Mucosa of rectum (tissue), 2 donors: ENCODE measurements at regions not wholly inside any gene's neighbourhood (a gene's known extent, or its start where the extent isn't known, plus 50 kb on each side); places are given as distances from the start of the nearest gene placed in this dataset.
"Not testable (repeated sequence)": the region's sequence is repeated elsewhere in the genome, so short reads cannot be mapped to it uniquely, and the experiment has no call there.

ENCODE experiments used
- H3K27ac ChIP-seq, 2 donors: one replicate each; pipeline ENCODE4 v1.7.0; 2013; ENCODE audit warnings: inconsistent platforms in 2 of 2, low read depth in 2 of 2, low read length in 2 of 2
- H3K27me3 ChIP-seq, 2 donors: one replicate each; pipeline ENCODE4 v1.7.0; 2013; ENCODE audit warnings: low read length in 2 of 2; ENCODE audit not compliant: control insufficient read depth in 2 of 2, insufficient read depth in 2 of 2
- H3K36me3 ChIP-seq, 2 donors: one replicate each; pipeline ENCODE4 v1.7.0; 2013; ENCODE audit warnings: low read length in 2 of 2; ENCODE audit not compliant: control insufficient read depth in 2 of 2, insufficient read depth in 2 of 2
- H3K4me1 ChIP-seq, 2 donors: one replicate each; pipeline ENCODE4 v1.7.0; 2013; ENCODE audit warnings: low read length in 2 of 2, mild to moderate bottlenecking in 1 of 2; ENCODE audit not compliant: control insufficient read depth in 2 of 2, insufficient read depth in 2 of 2
- H3K4me3 ChIP-seq, 2 donors: one replicate each; pipeline ENCODE4 v1.7.0; 2013; ENCODE audit warnings: low read length in 2 of 2
- H3K9ac ChIP-seq, 2 donors: one replicate each; pipeline ENCODE4 v1.7.0; 2013; ENCODE audit warnings: low read length in 2 of 2, low read depth in 1 of 2, mild to moderate bottlenecking in 1 of 2
- H3K9me3 ChIP-seq, 2 donors: one replicate each; pipeline ENCODE4 v1.7.0; 2013; ENCODE audit warnings: low read length in 2 of 2; ENCODE audit not compliant: control insufficient read depth in 2 of 2
- donor health status: healthy.
- donor health status: Normal muscosa, but diverticular disease.

GRCh38 chr6:112971651-112972050 is 624.5 kb downstream of the RFPL4B start:
- H3K36me3 ChIP-seq = no peaks in the 10 kb centered on the region
- no peaks in the 10 kb centered on the region for H3K9me3 ChIP-seq
- no peaks in the 10 kb centered on the region for H3K4me1 ChIP-seq
- H3K4me3 ChIP-seq = no peak overlapping the region
- no peak overlapping the region for H3K9ac ChIP-seq
- no peak overlapping the region for H3K27ac ChIP-seq
- no peaks in the 10 kb centered on the region for H3K27me3 ChIP-seq

DNA sequence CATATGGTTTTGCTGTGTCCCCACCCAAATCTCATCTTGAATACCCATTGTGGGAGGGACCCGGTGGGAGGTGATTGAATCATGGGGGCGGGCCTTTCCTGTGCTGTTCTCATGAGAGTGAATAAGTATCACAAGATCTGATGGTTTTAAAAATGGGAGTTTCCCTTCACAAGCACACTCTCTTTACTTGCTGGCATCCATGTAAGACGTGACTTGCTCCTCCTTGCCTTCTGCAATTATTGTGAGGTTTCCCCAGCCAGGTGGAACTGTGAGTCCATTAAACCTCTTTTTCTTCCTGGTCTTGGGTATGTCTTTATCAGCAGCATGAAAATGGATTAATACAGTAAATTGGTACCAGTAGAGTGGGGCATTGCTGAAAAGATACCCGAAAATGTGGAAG is 627.8 kb downstream of the RFPL4B start:
- not testable (repeated sequence) for H3K9ac ChIP-seq, H3K4me1 ChIP-seq, H3K36me3 ChIP-seq, H3K9me3 ChIP-seq, H3K4me3 ChIP-seq, H3K27me3 ChIP-seq, H3K27ac ChIP-seq

DNA sequence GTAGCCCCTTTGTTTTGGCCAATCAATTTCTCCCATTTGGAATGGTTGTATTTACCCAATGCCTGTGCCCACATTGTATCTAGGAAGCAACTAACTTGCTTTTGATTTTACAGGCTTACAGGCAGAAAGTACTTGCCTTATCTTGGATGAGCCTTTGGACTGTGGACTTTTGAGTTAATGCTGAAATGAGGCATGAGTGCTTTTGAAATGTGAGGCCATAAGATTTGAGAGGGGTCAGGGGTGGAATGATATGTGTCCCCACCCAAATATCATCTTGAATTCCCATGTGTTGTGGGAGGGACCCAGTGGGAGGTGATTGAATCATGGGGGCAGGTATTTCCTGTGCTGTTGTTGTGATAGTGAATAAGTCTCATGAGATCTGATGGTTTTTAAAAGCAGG is 629.4 kb downstream of the RFPL4B start:
- H3K4me3 ChIP-seq, H3K9ac ChIP-seq, H3K27me3 ChIP-seq, H3K9me3 ChIP-seq, H3K27ac ChIP-seq, H3K36me3 ChIP-seq, H3K4me1 ChIP-seq: not testable (repeated sequence)

GRCh38 chr6:112979830-112980229 is 632.7 kb downstream of the RFPL4B start:
- Histone ChIP-seq H3K4me1 (peaks cover 0 to 9% of the 10 kb centered on the region in 2 donors), H3K27me3 (no peaks in the 10 kb centered on the region), H3K9ac (no peak overlapping the region), H3K27ac (peak overlapping the region in 1 of 2 donors; percentile 26), H3K9me3 (no peaks in the 10 kb centered on the region), H3K4me3 (no peak overlapping the region), H3K36me3 (no peaks in the 10 kb centered on the region)

- Histone ChIP-seq H3K36me3 (no peaks in the 10 kb centered on the region), H3K9ac (no peak overlapping the region), H3K27ac (no peak overlapping the region), H3K4me3 (no peak overlapping the region), H3K9me3 (no peaks in the 10 kb centered on the region), H3K4me1 (peaks cover 0 to 9% of the 10 kb centered on the region in 2 donors), H3K27me3 (no peaks in the 10 kb centered on the region)
These were observed 633.5 kb downstream of the RFPL4B start for GRCh38 chr6:112980676-112981075.

GRCh38 chr6:112983713-112984261 is 636.7 kb downstream of the RFPL4B start:
- Histone ChIP-seq H3K4me1 (peaks cover 0 to 9% of the 10 kb centered on the region in 2 donors), H3K27me3 (no peaks in the 10 kb centered on the region)

DNA sequence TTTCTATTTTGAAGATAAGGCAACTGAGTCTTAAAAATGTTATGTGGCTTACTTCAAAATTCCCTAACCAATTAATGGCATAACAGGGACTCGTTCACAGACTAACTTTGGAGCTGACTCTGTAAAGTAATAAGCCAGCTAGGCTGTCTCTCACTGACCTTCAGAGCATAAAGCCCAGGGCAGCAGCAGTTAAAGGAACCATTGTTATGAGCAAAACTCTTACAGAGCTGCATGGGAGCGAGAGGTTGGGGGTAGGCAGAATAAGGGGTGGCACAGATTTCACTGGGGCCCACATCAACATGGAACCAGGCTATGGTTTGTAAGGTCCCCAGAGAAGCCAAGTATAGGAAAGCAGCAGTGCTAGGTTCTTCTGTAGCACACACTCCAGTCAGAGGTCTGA is 637.8 kb downstream of the RFPL4B start:
- Histone ChIP-seq H3K4me3 (no peak overlapping the region), H3K36me3 (no peaks in the 10 kb centered on the region), H3K9me3 (no peaks in the 10 kb centered on the region), H3K27me3 (no peaks in the 10 kb centered on the region), H3K9ac (no peak overlapping the region), H3K4me1 (peaks cover 0 to 5% of the 10 kb centered on the region in 2 donors), H3K27ac (no peak overlapping the region)

More at GRCh38 chr6:112983713-112984261, 636.7 kb downstream of the RFPL4B start:
- H3K9me3 ChIP-seq = no peaks in the 10 kb centered on the region
- no peaks in the 10 kb centered on the region for H3K36me3 ChIP-seq
- no peak overlapping the region for H3K9ac ChIP-seq
- H3K27ac ChIP-seq = no peak overlapping the region
- no peak overlapping the region for H3K4me3 ChIP-seq

GRCh38 chr6:112986321-112986720 is 639.2 kb downstream of the RFPL4B start:
- H3K4me1 ChIP-seq = peaks cover 0 to 5% of the 10 kb centered on the region in 2 donors
- H3K9ac ChIP-seq = no peak overlapping the region
- H3K27ac ChIP-seq = no peak overlapping the region
- no peaks in the 10 kb centered on the region for H3K9me3 ChIP-seq
- H3K36me3 ChIP-seq = no peaks in the 10 kb centered on the region
- H3K4me3 ChIP-seq = no peak overlapping the region
- no peaks in the 10 kb centered on the region for H3K27me3 ChIP-seq

GRCh38 chr6:112988748-112989147 is 641.6 kb downstream of the RFPL4B start:
- Histone ChIP-seq H3K27me3 (no peaks in the 10 kb centered on the region), H3K4me1 (peaks cover 0 to 4% of the 10 kb centered on the region in 2 donors), H3K9ac (no peak overlapping the region), H3K4me3 (no peak overlapping the region), H3K36me3 (no peaks in the 10 kb centered on the region), H3K9me3 (no peaks in the 10 kb centered on the region), H3K27ac (no peak overlapping the region)

DNA sequence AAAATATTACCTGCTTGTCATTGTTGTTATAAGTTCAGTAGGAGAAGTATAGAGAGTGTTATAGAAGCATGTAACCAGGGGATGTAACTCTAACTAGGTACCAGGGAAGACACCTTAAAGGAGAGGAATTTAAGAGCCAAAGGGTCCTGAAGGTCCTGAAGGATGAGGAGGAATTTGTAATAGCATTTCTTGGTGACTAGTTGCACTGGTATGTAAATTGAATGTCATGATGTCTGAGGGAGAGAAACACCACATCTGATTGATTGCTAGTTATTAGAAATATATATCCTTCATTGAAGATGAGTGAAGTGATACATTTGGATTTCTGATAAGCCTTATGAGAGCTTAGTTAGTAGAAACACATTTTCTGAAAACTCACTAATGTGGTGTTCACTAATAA is 643.8 kb downstream of the RFPL4B start:
- Histone ChIP-seq H3K4me1 (no peaks in the 10 kb centered on the region), H3K36me3 (no peaks in the 10 kb centered on the region), H3K4me3 (no peak overlapping the region), H3K27me3 (no peaks in the 10 kb centered on the region), H3K9ac (no peak overlapping the region), H3K27ac (no peak overlapping the region), H3K9me3 (no peaks in the 10 kb centered on the region)

- H3K9me3 ChIP-seq = no peaks in the 10 kb centered on the region
- H3K4me3 ChIP-seq = no peak overlapping the region
- H3K4me1 ChIP-seq = no peaks in the 10 kb centered on the region
- no peaks in the 10 kb centered on the region for H3K27me3 ChIP-seq
- H3K27ac ChIP-seq = no peak overlapping the region
- no peak overlapping the region for H3K9ac ChIP-seq
- H3K36me3 ChIP-seq = no peaks in the 10 kb centered on the region
These were observed 644.8 kb downstream of the RFPL4B start for GRCh38 chr6:112991912-112992311.
